H9 (cell line): ENCODE measurements at regions not wholly inside any gene's neighbourhood (a gene's known extent, or its start where the extent isn't known, plus 50 kb on each side); places are given as distances from the start of the nearest gene placed in this dataset.

ENCODE experiments used
- DNase-seq: peaks from one replicate; pipeline ENCODE4 v3.0.0-alpha.2; 2017
- H2AFZ ChIP-seq: one replicate; pipeline ENCODE4 v1.6.1; 2013; ENCODE audit warnings: mild to moderate bottlenecking, low read length, control low read depth, moderate library complexity
- H2AK5ac ChIP-seq: 2 replicates; pipeline ENCODE4 v1.6.1; 2013; ENCODE audit warnings: low read length, control low read depth, mixed read lengths; ENCODE audit not compliant: insufficient read length
- H2BK120ac ChIP-seq: one replicate; pipeline ENCODE4 v1.6.1; 2013; ENCODE audit warnings: low read depth, mild to moderate bottlenecking, low read length, control low read depth, inconsistent platforms; ENCODE audit not compliant: poor library complexity, severe bottlenecking
- H2BK12ac ChIP-seq: 2 replicates; pipeline ENCODE4 v1.6.1; 2013; ENCODE audit warnings: low read length, control low read depth, mixed read lengths, low read depth; ENCODE audit not compliant: insufficient read length
- H2BK15ac ChIP-seq: 2 replicates; pipeline ENCODE4 v1.6.1; 2013; ENCODE audit warnings: low read depth, low read length, control low read depth
- H2BK20ac ChIP-seq: one replicate; pipeline ENCODE4 v1.6.1; 2013; ENCODE audit warnings: low read depth, mild to moderate bottlenecking, low read length, control low read depth, inconsistent platforms; ENCODE audit not compliant: poor library complexity, severe bottlenecking
- H2BK5ac ChIP-seq: 2 replicates; pipeline ENCODE4 v1.6.1; 2013; ENCODE audit warnings: low read length, control low read depth, mixed read lengths; ENCODE audit not compliant: insufficient read length
- H3K14ac ChIP-seq: 2 replicates; pipeline ENCODE4 v1.6.1; 2013; ENCODE audit warnings: low read length, control low read depth; ENCODE audit not compliant: insufficient read depth
- H3K18ac ChIP-seq: 2 replicates; pipeline ENCODE4 v1.6.1; 2013; ENCODE audit warnings: low read depth, mild to moderate bottlenecking, mixed read lengths, low read length, control low read depth; ENCODE audit not compliant: insufficient read length
- H3K23ac ChIP-seq: 2 replicates; pipeline ENCODE4 v1.6.1; 2013; ENCODE audit warnings: low read length, control low read depth, mixed read lengths, low read depth; ENCODE audit not compliant: insufficient read length
- H3K23me2 ChIP-seq: 2 replicates; pipeline ENCODE4 v1.6.1; 2013; ENCODE audit warnings: low read depth, mild to moderate bottlenecking, mixed read lengths, low read length, control low read depth; ENCODE audit not compliant: insufficient read length, poor library complexity, severe bottlenecking
- H3K27ac ChIP-seq: 2 replicates; pipeline ENCODE4 v1.5.1; 2013; ENCODE audit warnings: low read length, control low read depth, mixed read lengths, low read depth; ENCODE audit not compliant: insufficient read length
- H3K27me3 ChIP-seq: 2 replicates; pipeline ENCODE4 v1.6.1; 2013; ENCODE audit warnings: low read length, control low read depth, inconsistent platforms; ENCODE audit not compliant: insufficient read depth
- H3K4ac ChIP-seq: 2 replicates; pipeline ENCODE4 v1.6.1; 2013; ENCODE audit warnings: low read depth, mild to moderate bottlenecking, control low read depth, inconsistent platforms, low read length, moderate library complexity
- H3K4me1 ChIP-seq: 2 replicates; pipeline ENCODE4 v1.6.1; 2013; ENCODE audit warnings: low read length, control low read depth, inconsistent platforms; ENCODE audit not compliant: insufficient read depth
- H3K4me2 ChIP-seq: 2 replicates; pipeline ENCODE4 v1.6.1; 2013; ENCODE audit warnings: low read length, control low read depth, mixed read lengths; ENCODE audit not compliant: insufficient read length, insufficient read depth
- H3K56ac ChIP-seq: 2 replicates; pipeline ENCODE4 v1.6.1; 2013; ENCODE audit warnings: low read depth, mild to moderate bottlenecking, mixed read lengths, low read length, control low read depth; ENCODE audit not compliant: insufficient read length
- H3K79me1 ChIP-seq: 2 replicates; pipeline ENCODE4 v1.6.1; 2013; ENCODE audit warnings: low read depth, mild to moderate bottlenecking, moderate library complexity, low read length, control low read depth, inconsistent platforms; ENCODE audit not compliant: insufficient read depth, poor library complexity, severe bottlenecking
- H3K79me2 ChIP-seq: 2 replicates; pipeline ENCODE4 v1.6.1; 2013; ENCODE audit warnings: low read length, control low read depth, inconsistent platforms; ENCODE audit not compliant: insufficient read depth
- H3K9ac ChIP-seq: 2 replicates; pipeline ENCODE4 v1.6.1; 2013; ENCODE audit warnings: low read length, control low read depth, mixed read lengths; ENCODE audit not compliant: insufficient read length; ENCODE audit errors: extremely low read depth
- H3K9me3 ChIP-seq: one replicate; pipeline ENCODE4 v1.6.1; 2013; ENCODE audit warnings: low read depth, low read length, inconsistent platforms; ENCODE audit not compliant: control insufficient read depth
- H3T11ph ChIP-seq: one replicate; pipeline ENCODE4 v1.6.1; 2013; ENCODE audit warnings: mild to moderate bottlenecking, low read length, control low read depth, inconsistent platforms
- H4K20me1 ChIP-seq: one replicate; pipeline ENCODE4 v1.6.1; 2013; ENCODE audit not compliant: control insufficient read depth, insufficient read length, insufficient read depth
- H4K5ac ChIP-seq: 2 replicates; pipeline ENCODE4 v1.6.1; 2013; ENCODE audit warnings: low read depth, mild to moderate bottlenecking, mixed read lengths, low read length, control low read depth; ENCODE audit not compliant: insufficient read length
- H4K8ac ChIP-seq: replicated peaks from 2 replicates; pipeline ENCODE4 v1.6.1; 2013; ENCODE audit warnings: low read length, control low read depth, mixed read lengths, low read depth; ENCODE audit not compliant: insufficient read length
- H4K91ac ChIP-seq: 2 replicates; pipeline ENCODE4 v1.6.1; 2013; ENCODE audit warnings: low read depth, mild to moderate bottlenecking, moderate library complexity, mixed read lengths, low read length, control low read depth; ENCODE audit not compliant: insufficient read length
- H3K27ac Mint-ChIP-seq, 3 experiments: 2 replicates in 2 of 3; 3 replicates in 1 of 3; pipeline ENCODE4 v1.8.0; 2020 to 2021; ENCODE audit warnings: mixed read lengths in 3 of 3, mild to moderate bottlenecking in 1 of 3, moderate library complexity in 1 of 3
- H3K27me3 Mint-ChIP-seq: 2 replicates; pipeline ENCODE4 v1.8.0; 2021; ENCODE audit warnings: low read depth, mild to moderate bottlenecking, moderate library complexity, mixed read lengths
- H3K36me3 Mint-ChIP-seq, 3 experiments: 2 replicates in 2 of 3; 3 replicates in 1 of 3; pipeline ENCODE4 v1.8.0; 2020 to 2021; ENCODE audit warnings: low read depth in 3 of 3, mixed read lengths in 3 of 3; ENCODE audit not compliant: insufficient read depth in 1 of 3
- H3K4me1 Mint-ChIP-seq, 2 experiments: 2 replicates each; pipeline ENCODE4 v1.8.0; 2020; ENCODE audit warnings: mixed read lengths in 2 of 2
- H3K4me3 Mint-ChIP-seq, 2 experiments: 2 replicates in 1 of 2; 3 replicates in 1 of 2; pipeline ENCODE4 v1.8.0; 2020 to 2021; ENCODE audit warnings: mild to moderate bottlenecking in 2 of 2, mixed read lengths in 2 of 2, moderate library complexity in 1 of 2
- H3K9me3 Mint-ChIP-seq, 2 experiments: 2 replicates in 1 of 2; 3 replicates in 1 of 2; pipeline ENCODE4 v1.8.0; 2020; ENCODE audit warnings: mild to moderate bottlenecking in 2 of 2, mixed read lengths in 2 of 2, moderate library complexity in 1 of 2
- WGBS: extraction: QIAGEN DNeasy Blood & Tissue Kit; methylation state at CpG from one replicate; pipeline ENCODE4 v1.1.7; 2013; ENCODE audit warnings: missing lambda C conversion rate, low lambda C conversion rate, mixed read lengths; ENCODE audit not compliant: insufficient read length; ENCODE audit errors: extremely low coverage; 5-methylcytosine and 5-hydroxymethylcytosine counted together
- TF ChIP-seq, protein P1 (sequence below): fragments of 200-600 bp; sonication (generic); conservative IDR thresholded peaks from 3 replicates; pipeline ENCODE4 v1.8.0; 2021; ENCODE audit warnings: antibody characterized with exemption, mild to moderate bottlenecking

DNA sequence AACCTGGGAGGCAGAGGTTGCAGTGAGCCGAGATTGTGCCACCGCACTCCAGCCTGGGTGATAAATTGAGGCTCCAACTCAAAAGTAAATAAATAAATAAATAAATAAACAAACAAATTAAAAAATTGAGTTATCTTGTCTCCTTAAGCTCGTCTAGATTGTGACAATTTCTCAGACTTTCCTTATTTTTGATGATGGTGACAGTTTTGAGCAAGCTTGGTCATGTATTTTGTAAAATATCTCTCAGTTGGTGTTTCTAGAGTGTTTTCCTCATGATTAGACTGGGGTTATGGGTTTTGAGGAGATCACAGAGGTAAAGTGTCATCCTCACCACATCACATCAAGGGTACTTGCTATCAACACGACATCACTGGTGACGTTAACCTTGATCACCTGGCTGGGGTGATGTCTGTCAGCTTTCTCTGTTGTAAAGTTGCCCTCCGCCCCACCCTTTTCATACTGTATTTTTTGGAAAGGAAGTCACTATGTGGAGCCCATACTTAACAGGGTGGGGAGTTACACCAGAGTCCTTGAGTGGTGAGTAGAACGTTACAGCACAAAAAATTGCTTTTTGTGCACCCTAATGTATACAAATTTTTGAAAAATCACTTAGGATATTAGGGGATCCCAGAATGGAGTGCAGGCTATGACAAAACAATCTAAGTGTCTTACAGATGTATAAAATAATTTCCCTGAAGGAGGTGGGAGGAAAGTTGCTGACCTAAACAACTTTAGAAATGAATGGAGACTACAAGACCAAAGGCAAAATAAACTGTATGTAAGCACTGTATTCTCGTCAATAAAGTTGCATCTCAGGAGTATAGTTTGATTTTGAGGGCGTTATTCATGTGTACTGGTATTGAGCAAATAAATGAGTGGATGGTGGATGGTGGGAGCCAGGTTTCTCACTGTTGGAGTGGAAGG is 116.4 kb upstream of the SGK1 start:
- H3K27ac Mint-ChIP-seq: no peak overlapping the region
- no peak overlapping the region for H2AK5ac ChIP-seq

More for the DNA sequence above, 116.4 kb upstream of the SGK1 start:
- Mint-ChIP-seq H3K27me3 (no peaks in the 10 kb centered on the region), H3K4me3 (no peak overlapping the region), H3K36me3 (no peaks in the 10 kb centered on the region), H3K9me3 (no peaks in the 10 kb centered on the region), H3K4me1 (peaks cover 18 to 20% of the 10 kb centered on the region in 2 experiments)
- Histone ChIP-seq H4K5ac (no peak overlapping the region), H3K9ac (no peak overlapping the region), H2AFZ (no peak overlapping the region), H3K23me2 (peaks cover 2% of the 10 kb centered on the region), H2BK5ac (no peak overlapping the region), H3K4ac (no peak overlapping the region), H4K8ac (no peak overlapping the region), H3K27ac (no peak overlapping the region), H4K20me1 (no peaks in the 10 kb centered on the region), H2BK20ac (no peak overlapping the region), H3K18ac (no peak overlapping the region), H2BK12ac (no peak overlapping the region), H3K79me2 (no peaks in the 10 kb centered on the region), H2BK15ac (no peak overlapping the region), H4K91ac (no peak overlapping the region), H3K56ac (no peak overlapping the region), H2BK120ac (no peak overlapping the region), H3K14ac (no peak overlapping the region), H3K9me3 (no peaks in the 10 kb centered on the region), H3K4me1 (no peaks in the 10 kb centered on the region; the same call in 1 of the 2 replicates), H3T11ph (no peak overlapping the region), H3K79me1 (no peaks in the 10 kb centered on the region), H3K27me3 (no peaks in the 10 kb centered on the region), H3K23ac (no peak overlapping the region), H3K4me2 (no peak overlapping the region)
- TF ChIP-seq, protein P1, sequence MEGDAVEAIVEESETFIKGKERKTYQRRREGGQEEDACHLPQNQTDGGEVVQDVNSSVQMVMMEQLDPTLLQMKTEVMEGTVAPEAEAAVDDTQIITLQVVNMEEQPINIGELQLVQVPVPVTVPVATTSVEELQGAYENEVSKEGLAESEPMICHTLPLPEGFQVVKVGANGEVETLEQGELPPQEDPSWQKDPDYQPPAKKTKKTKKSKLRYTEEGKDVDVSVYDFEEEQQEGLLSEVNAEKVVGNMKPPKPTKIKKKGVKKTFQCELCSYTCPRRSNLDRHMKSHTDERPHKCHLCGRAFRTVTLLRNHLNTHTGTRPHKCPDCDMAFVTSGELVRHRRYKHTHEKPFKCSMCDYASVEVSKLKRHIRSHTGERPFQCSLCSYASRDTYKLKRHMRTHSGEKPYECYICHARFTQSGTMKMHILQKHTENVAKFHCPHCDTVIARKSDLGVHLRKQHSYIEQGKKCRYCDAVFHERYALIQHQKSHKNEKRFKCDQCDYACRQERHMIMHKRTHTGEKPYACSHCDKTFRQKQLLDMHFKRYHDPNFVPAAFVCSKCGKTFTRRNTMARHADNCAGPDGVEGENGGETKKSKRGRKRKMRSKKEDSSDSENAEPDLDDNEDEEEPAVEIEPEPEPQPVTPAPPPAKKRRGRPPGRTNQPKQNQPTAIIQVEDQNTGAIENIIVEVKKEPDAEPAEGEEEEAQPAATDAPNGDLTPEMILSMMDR: no peak
- no peak for DNase-seq
- WGBS: no CpG with 5 or more reads among the region's 9 CpGs
